Endothelial cell of umbilical vein (primary cell): ENCODE measurements at regions not wholly inside any gene's neighbourhood (a gene's known extent, or its start where the extent isn't known, plus 50 kb on each side); places are given as distances from the start of the nearest gene placed in this dataset.

Experiments
- CTCF ChIP-seq, 2 donors: IDR thresholded peaks; 1 replicate in 1 of 2; 2 replicates in 1 of 2; pipeline ENCODE4 v1.5.1; 2011; ENCODE audit warnings: low read length in 2 of 2, mild to moderate bottlenecking in 2 of 2, moderate library complexity in 2 of 2, control low read depth in 1 of 2, inconsistent platforms in 1 of 2, low read depth in 1 of 2; ENCODE audit not compliant: insufficient read depth in 1 of 2; ENCODE audit errors: extremely low read depth in 1 of 2
- EZH2 ChIP-seq: IDR thresholded peaks from 2 replicates; pipeline ENCODE4 v1.6.1; 2012; ENCODE audit warnings: borderline replicate concordance, low read depth, mild to moderate bottlenecking, moderate library complexity, low read length, inconsistent platforms; ENCODE audit not compliant: severe bottlenecking
- MYC ChIP-seq: IDR thresholded peaks from one replicate; pipeline ENCODE4 v1.6.1; 2011; ENCODE audit warnings: mild to moderate bottlenecking, low read depth, low read length

DNA sequence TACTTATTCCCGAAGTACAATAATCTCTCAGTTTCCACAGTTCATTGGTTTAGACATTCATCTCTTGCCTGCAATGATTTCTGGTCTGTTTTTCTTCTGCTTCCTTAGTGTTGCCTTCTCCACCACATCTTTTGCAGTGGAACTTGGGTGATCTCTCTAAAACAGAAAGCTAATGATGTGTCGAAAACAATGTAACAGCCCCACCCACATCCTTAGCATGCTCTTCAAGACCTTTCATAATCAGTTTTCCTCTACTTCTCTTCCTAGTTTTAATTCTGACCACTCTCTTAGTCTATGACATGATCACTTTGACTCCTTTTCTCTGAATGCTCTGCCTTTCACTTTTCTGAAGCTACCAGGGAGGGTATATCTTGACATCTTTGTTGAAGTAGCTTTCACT, 1007.9 kb upstream of the CITED2 start:
- TF ChIP-seq EZH2 (no peak), CTCF (IDR thresholded peaks at IDR 0.05; ENCODE audit: extremely low read depth in 1 of 2, insufficient read depth in 1 of 2, low read depth in 1 of 2, low read length in 2 of 2) (no peak), MYC (no peak)
